NCI-H2107 treated with DMSO at 0.1 percent for 48 hours (cell line): ENCODE measurements at regions not wholly inside any gene's neighbourhood (a gene's known extent, or its start where the extent isn't known, plus 50 kb on each side); places are given as distances from the start of the nearest gene placed in this dataset.

Source experiments
- DNase-seq: peaks from one replicate; lab custom pipeline; 2025; ENCODE audit not compliant: unreplicated experiment; lab: John Stamatoyannopoulos, UW

DNA sequence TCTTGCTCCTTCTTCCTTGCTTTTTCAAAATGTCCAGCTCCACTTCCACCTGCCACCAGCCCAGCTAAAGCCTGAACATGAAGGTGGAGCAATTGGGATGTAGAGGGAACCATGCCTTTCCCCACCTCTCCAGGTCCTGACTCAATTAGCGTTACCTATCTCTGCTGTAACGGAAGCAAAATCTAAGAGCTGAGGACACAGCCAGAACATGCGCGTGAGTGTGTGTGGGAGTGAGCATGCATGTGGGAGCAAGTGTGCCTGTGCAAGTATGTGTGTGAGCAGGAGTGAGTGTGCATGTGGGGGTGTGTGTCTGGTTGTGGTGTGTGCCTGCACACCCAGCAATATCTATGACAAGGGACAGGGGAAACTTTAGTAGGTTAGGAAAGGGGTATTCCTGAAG, 364.5 kb downstream of the MID1IP1 start:
- DNase-seq: no peak

- DNase-seq: no peak
These were observed 366.5 kb downstream of the MID1IP1 start for GRCh38 chrX:39167791-39168190.

GRCh38 chrX:39168609-39169008, 367.4 kb downstream of the MID1IP1 start:
- DNase-seq: no peak

DNA sequence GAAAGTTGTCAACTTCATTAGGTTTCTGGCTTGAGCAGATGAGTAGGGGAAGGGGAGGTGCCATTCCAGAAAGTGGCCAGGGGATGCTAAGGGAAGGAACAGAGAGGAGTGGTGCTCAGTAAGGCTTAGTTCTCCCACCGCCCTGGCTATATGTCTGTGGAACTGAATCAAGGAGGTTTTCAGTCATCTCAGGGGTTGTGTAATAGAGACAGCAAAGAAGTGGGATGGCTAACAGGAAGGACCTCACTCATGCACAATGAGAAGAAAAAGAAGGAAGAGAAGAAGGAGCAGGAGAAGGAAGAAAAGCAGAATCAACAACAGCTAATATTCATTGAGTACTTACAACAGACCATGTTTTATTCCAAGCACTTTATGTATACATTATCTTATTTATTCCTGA, 368.7 kb downstream of the MID1IP1 start:
- no peak for DNase-seq

DNA sequence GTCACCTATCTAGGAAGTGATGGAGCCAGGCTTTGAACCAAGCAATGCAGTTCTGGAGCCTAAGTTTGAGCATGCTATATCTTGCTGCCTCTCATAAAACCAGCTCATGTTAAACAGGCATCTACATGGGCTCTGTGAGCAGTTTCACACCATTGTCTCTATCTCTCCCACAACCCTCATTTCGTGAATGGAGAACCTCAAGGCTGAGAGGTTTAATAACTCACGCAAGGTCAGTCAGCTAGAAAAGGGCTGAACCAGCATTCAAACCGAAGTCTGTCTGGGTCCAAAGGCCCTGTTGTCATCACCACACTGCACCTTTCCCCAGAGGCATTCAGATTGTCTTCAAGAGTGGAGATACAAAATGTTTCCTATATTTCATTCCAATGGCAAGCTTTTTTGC, 369.2 kb downstream of the MID1IP1 start:
- no peak for DNase-seq

- no peak for DNase-seq
These were observed 370.4 kb downstream of the MID1IP1 start for GRCh38 chrX:39171686-39172085.

DNA sequence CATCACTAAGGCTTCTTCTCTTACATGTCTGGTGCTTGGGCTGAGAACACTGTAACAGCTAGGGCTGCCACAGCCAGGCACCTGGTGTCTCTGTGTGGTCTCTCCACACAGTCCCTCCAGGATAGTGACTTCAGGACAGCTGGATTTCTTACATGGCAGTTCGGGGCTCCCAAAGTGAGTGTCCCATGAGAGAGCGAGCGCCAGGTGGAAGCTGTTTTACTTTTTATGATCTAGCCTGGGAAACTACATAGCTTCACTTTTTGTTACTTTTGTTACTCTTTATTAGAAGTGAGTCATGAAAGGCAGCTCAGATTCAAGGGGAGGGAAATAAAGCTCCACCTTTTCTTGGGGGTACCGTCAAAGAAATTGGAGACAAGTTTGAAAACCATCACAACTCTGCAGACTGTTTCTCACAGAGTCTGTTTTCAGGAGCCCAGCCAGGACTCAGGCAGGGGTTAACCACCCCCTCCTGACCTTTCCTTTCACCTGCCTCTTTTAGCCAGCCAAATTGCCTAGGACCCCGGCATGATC, 373.0 kb downstream of the MID1IP1 start:
- no peak for DNase-seq

- DNase-seq: peak; percentile 54
These were observed 373.6 kb downstream of the MID1IP1 start for GRCh38 chrX:39174772-39175417.

- peak; percentile 39 for DNase-seq
These were observed 374.3 kb downstream of the MID1IP1 start for GRCh38 chrX:39175418-39176057.

DNA sequence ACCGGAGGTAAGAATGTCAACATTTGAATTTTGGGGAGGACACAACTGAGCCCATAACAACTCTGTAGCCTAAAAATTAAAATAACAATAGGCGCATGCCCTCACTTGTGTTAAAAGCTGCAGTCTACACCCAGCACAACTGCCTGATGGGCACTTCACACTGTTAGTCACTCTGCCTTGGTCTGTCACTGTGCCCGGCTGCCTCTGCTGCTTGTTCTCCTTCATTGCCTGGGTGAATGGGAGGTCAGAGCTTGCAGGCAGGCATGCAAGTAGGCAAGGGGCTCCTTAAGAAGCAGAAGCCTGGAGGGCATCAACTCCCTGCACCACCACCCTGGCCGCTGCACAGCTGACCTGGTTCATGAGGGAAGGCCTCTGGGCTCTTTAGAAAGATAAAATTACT, 374.8 kb downstream of the MID1IP1 start:
- no peak for DNase-seq

GRCh38 chrX:39189431-39189830, 388.2 kb downstream of the MID1IP1 start:
- no peak for DNase-seq

GRCh38 chrX:39194673-39195072, 393.4 kb downstream of the MID1IP1 start:
- DNase-seq: peak; percentile 49

- peak; percentile 60 for DNase-seq
These were observed 393.9 kb downstream of the MID1IP1 start for GRCh38 chrX:39195156-39195555.

DNA sequence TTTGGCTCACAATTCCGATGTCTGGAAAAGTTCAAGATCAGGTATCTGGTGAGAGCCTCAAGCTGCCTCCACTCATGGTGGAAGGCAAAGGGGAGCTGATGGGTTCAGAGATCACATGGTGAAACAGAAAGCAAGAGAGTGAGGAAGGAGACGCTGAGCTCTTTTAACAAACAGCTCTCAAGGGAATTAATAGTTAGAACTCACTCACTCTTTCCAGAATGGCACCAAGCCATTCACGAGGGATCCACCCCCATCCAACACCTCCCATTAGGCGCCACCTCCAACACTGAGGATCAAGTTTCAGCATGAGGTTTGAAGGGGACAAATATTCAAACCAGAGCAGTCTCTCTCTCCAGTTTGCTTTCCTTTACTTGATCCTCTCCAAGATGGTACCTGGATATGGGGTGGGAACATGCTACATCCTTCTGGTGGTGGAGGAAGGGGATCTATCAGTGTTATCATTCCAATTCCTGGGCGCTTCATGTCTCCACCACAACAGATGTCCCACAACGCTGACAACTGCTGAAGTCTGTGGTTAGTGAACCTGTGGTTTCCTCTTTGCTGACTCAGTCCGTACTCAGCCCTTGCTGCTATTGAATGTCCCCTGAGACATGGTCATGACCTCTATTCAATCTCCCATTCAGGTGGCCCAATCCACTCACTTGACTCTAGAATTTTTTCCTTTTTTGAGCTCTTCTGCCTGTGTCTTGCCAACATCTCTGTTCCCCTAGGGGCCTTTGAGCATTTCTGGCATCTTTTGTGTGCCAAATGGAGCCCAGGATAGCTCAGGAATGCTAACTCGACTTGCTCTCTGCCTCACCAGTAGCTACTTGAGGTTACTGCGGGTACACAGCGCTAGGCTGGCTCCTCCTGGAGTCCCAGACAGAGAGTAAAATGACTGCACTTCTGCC, 395.2 kb downstream of the MID1IP1 start:
- DNase-seq: peak; percentile 96

DNA sequence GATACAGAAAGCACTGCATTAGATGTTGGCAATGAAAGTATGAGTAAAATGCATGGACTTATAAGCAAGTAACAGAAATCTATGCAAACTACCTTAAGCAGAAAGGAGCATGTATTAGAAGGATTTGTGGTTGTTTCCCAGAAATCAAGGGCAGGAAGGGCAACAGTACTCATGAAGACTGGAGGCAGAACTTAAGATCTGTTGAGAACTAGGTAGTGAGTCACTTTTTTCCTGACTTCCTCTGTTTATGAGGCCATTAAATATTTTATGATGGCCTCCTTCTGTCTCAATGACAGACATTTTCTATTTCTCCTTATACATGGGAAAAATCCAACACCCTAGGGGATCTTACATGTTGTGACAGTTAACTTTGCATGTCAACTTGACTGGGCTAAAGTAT, 398.2 kb downstream of the MID1IP1 start:
- DNase-seq: no peak

- DNase-seq: no peak
These were observed 400.2 kb downstream of the MID1IP1 start for GRCh38 chrX:39201305-39201990.

GRCh38 chrX:39202641-39203040, 401.4 kb downstream of the MID1IP1 start:
- DNase-seq: no peak

GRCh38 chrX:39203427-39203826, 402.2 kb downstream of the MID1IP1 start:
- no peak for DNase-seq

- no peak for DNase-seq
These were observed 403.1 kb downstream of the MID1IP1 start for GRCh38 chrX:39204353-39204752.

- no peak for DNase-seq
These were observed 403.7 kb downstream of the MID1IP1 start for GRCh38 chrX:39204945-39205344.

- DNase-seq: no peak
These were observed 404.2 kb downstream of the MID1IP1 start for GRCh38 chrX:39205467-39205866.
